Activated naive CD4-positive, alpha-beta T cell treated with anti-CD3 and anti-CD28 coated beads, Interleukin-2, amount 10 ng/mL, durations not matched to agents 7 days and 5 days (primary cell): ENCODE measurements at regions not wholly inside any gene's neighbourhood (a gene's known extent, or its start where the extent isn't known, plus 50 kb on each side); places are given as distances from the start of the nearest gene placed in this dataset.
"Not testable (repeated sequence)": the region's sequence is repeated elsewhere in the genome, so short reads cannot be mapped to it uniquely, and the experiment has no call there.

Experiments used
- CTCF ChIA-PET: fragments of 350-600 bp; sonication (Branson Sonifier 250); formaldehyde crosslinking; loops from one replicate; lab custom pipeline; 2021; ENCODE audit warnings: antibody characterized with exemption; lab: Charles Lee
- DNase-seq: peaks from one replicate; pipeline ENCODE4 v3.0.0-alpha.2; 2020
- H3K27ac Mint-ChIP-seq: one replicate; pipeline ENCODE4 v1.8.0; 2021; ENCODE audit warnings: mild to moderate bottlenecking, moderate library complexity, mixed read lengths
- H3K27me3 Mint-ChIP-seq: one replicate; pipeline ENCODE4 v1.8.0; 2021; ENCODE audit warnings: mild to moderate bottlenecking, mixed read lengths
- H3K36me3 Mint-ChIP-seq: one replicate; pipeline ENCODE4 v1.8.0; 2021; ENCODE audit warnings: mixed read lengths
- H3K4me1 Mint-ChIP-seq: one replicate; pipeline ENCODE4 v1.8.0; 2021; ENCODE audit warnings: mixed read lengths
- H3K4me3 Mint-ChIP-seq: one replicate; pipeline ENCODE4 v1.8.0; 2021; ENCODE audit warnings: mild to moderate bottlenecking, moderate library complexity, mixed read lengths
- H3K9me3 Mint-ChIP-seq: one replicate; pipeline ENCODE4 v1.8.0; 2021; ENCODE audit warnings: mixed read lengths

DNA sequence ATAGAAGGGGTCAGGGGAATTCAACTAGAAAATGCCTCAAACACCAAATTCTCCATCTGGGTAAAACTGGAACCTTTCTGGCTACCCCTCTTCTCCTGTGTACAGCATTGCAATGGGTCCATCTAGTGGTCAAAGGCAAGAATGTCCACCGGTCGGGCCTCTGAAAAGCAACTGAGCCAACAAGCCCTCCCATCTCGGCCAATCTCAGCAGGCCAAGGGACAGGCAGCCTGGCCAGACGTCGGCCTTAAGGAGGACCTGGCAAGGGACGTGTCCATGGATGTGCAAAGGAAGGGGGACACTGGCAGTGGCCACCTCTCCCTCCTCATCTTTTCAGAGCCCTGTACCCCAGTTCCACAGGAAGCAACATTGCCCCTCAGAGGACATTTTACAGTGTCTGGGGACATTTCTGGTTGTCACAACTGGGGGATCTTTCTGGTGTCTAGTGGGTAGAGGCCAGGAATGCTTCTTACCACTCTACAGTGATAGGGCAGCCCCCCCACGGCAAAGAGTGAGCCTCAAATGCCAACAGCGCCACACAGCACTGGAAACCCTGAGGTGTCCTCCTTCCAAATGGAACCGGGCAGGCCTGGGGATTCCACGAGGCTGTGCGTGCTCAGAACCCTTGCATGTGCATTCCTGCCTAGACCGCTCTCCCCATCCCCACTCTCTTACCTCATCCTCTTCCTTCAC lies 99.8 kb upstream of the FOXA2 start:
- Mint-ChIP-seq H3K36me3 (no peaks in the 10 kb centered on the region), H3K27me3 (no peaks in the 10 kb centered on the region), H3K9me3 (no peaks in the 10 kb centered on the region), H3K27ac (no peak overlapping the region), H3K4me1 (peaks cover 2% of the 10 kb centered on the region), H3K4me3 (no peak overlapping the region)
- CTCF ChIA-PET = interaction anchor here (1.0 to 4.8 kb wide), 7 partner anchors 8 to 352 kb away, joined by 3 to 29 read pairs (median 6); no protein-coding TSS in a partner anchor
- peak; percentile 47 for DNase-seq

DNA sequence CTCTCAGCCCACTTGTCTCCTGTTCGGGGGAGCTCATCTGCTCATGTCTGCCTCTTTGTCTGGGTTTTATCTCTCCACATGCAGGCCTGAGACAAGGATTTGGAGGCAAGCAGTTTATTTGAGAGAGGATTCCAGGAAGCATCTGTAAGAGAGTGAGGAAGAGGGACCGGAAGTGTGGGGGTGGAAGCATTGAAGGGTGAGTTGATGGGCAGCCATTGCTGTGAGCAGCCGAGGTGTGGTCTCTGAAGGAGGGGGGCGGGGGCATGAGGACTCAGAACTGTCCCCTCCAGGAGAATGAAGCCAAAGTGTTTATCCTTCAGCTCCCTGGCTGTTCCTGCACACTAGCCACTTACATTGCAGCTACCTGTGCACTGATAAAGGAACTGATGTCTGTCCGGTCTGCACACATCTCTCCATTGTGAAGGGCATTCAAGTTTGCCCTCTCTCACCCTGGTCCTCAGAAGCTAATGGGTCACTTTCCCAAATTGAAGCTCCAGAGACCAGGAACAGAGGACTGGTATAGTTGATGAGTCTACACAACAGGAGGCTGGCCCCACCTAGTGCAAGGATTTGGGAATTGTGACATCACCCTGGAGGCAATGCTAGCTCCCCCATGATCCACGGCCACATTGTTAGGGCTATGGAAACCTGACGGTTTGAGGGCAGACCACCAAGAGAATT lies 100.5 kb upstream of the FOXA2 start:
- no peaks in the 10 kb centered on the region for H3K36me3 Mint-ChIP-seq
- H3K27ac Mint-ChIP-seq = no peak overlapping the region
- no peaks in the 10 kb centered on the region for H3K9me3 Mint-ChIP-seq
- DNase-seq = no peak
- H3K27me3 Mint-ChIP-seq = no peaks in the 10 kb centered on the region
- H3K4me3 Mint-ChIP-seq = no peak overlapping the region
- CTCF ChIA-PET = interaction anchor here (1.0 to 4.8 kb wide), 4 partner anchors 346 to 352 kb away, joined by 3 to 29 read pairs (median 7); no protein-coding TSS in a partner anchor
- peaks cover 2% of the 10 kb centered on the region for H3K4me1 Mint-ChIP-seq

DNA sequence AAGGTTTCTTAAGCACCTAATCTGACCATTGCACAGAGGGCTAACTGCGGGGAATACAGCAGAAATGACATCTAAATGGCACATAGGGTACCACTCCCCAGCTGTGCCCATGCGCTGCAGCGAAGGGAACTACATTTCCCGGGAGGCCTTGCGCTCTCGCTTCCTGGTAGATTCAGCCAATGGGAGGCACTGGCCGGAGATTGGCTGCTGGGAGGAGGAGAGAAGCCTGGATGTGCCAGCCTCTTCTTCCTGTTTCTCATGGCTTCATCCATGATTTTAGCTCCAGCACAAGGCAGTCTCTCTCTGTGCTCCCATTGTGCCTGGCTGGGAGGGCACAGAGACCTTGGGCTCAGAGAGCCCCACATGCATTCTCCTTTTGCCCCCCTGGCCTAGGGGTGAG lies 101.7 kb upstream of the FOXA2 start:
- no peak for DNase-seq
- CTCF ChIA-PET = interaction anchor here (1.0 to 4.8 kb wide), 2 partner anchors 346 to 347 kb away, joined by 3 to 29 read pairs; no protein-coding TSS in a partner anchor
- no peaks in the 10 kb centered on the region for H3K9me3 Mint-ChIP-seq
- no peaks in the 10 kb centered on the region for H3K36me3 Mint-ChIP-seq
- H3K27ac Mint-ChIP-seq = no peak overlapping the region
- peaks cover 2% of the 10 kb centered on the region for H3K4me1 Mint-ChIP-seq
- H3K4me3 Mint-ChIP-seq = no peak overlapping the region
- no peaks in the 10 kb centered on the region for H3K27me3 Mint-ChIP-seq

DNA sequence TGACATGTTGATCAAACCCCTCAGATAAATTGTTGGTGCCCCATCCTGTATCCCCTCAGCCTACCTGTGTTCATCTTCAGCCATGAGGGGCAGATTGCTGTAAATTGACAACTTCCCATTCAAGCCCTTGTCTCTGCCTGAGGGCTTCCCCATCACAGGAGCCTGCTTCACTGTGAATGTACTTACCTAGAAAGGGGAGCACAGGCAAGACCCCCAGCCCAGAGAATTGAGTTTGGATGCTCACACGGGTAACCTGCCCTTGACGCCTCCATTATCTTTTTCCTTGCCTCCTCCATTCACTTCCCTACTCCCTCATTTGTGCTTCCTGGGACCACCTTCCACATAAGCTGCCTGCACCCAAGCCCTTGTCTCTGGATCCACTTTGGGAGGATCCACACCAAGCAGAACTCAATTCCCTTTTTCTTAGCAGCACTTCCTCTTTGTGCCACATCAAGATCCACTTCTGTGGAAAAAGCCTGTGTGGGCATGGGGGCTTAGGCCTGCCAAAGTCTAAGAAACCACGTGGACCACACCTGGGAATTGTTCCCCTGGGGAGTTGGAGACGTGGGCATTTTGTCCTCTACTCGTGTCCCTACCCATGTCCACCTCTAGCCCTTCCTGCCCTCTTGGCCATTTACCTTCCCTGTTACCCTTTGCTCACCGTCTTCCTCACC lies 103.4 kb upstream of the FOXA2 start:
- Mint-ChIP-seq H3K36me3 (no peaks in the 10 kb centered on the region), H3K9me3 (no peaks in the 10 kb centered on the region), H3K4me1 (peaks cover 2% of the 10 kb centered on the region), H3K27ac (no peak overlapping the region), H3K4me3 (no peak overlapping the region), H3K27me3 (no peaks in the 10 kb centered on the region)
- CTCF ChIA-PET = no interaction called here
- DNase-seq = no peak

DNA sequence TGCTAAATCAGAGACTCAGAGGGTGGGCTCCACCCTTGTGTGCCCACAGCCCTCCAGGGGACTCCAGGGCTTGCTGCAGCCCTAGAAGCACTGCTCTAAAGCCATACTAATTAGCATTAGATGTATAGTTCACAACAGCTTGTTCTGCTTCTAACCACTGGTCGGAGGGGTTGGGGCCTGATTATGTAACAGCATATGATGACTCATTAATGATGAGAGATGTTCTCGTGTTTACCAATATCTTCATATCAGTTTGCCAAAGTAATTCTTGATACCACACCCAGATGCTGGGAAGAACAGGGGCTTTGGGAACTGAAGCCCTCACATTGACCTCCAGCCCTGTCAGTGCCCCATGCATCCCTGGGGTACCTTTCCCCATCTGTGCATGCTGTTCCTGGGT lies 104.1 kb upstream of the FOXA2 start:
- DNase-seq = no peak
- H3K36me3 Mint-ChIP-seq = no peaks in the 10 kb centered on the region
- H3K27ac Mint-ChIP-seq = no peak overlapping the region
- H3K9me3 Mint-ChIP-seq = no peaks in the 10 kb centered on the region
- no peak overlapping the region for H3K4me3 Mint-ChIP-seq
- H3K27me3 Mint-ChIP-seq = no peaks in the 10 kb centered on the region
- H3K4me1 Mint-ChIP-seq = peaks cover 2% of the 10 kb centered on the region
- CTCF ChIA-PET = no interaction called here

DNA sequence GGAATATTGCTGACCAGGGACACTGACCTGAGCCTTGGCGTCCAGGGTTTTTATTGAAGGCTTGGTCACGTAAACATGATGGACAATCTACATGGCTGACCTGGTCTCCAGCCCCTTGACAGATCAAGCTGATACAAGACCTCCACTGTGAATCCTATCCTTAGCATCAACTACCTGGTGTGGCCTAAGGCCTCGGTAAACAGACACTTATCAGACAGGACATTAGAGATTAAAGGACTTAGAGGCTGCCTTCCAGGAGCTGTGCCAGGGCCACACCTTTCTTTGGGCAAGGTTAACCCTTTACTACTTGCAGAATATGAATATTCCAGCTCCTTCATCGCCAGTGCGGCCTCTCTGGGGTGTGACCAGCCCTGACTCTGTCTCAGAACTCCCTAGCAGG lies 104.9 kb upstream of the FOXA2 start:
- H3K4me3 Mint-ChIP-seq = no peak overlapping the region
- peaks cover 2% of the 10 kb centered on the region for H3K4me1 Mint-ChIP-seq
- CTCF ChIA-PET = interaction anchor here (3.1 kb wide), 1 partner anchor 11 kb away, joined by 10 read pairs; no protein-coding TSS in a partner anchor
- no peaks in the 10 kb centered on the region for H3K27me3 Mint-ChIP-seq
- H3K36me3 Mint-ChIP-seq = no peaks in the 10 kb centered on the region
- no peak for DNase-seq
- H3K9me3 Mint-ChIP-seq = no peaks in the 10 kb centered on the region
- H3K27ac Mint-ChIP-seq = no peak overlapping the region

DNA sequence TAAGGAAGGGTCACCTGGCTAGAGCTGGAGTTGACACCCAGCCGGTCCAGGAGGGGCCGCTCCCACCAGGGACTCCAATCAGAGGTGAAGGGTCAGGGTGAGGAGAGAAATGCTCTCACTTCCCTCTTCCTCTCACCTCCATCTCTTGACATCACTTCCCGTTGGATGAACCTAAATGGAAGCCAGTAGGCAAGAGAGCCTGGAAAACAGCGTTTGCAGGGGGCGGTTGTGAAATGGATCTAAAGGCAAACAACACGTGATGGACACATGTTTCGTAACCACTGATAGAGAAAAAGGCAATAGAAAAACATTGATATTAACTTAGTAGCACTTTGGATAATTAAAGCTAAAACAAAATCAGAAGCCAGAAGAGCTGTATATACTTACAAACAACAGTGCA lies 105.6 kb upstream of the FOXA2 start:
- CTCF ChIA-PET = interaction anchor here (0.7 to 3.2 kb wide), 7 partner anchors 8 to 912 kb away, joined by 3 to 28 read pairs (median 8); no protein-coding TSS in a partner anchor
- H3K4me1 Mint-ChIP-seq = no peaks in the 10 kb centered on the region
- no peaks in the 10 kb centered on the region for H3K9me3 Mint-ChIP-seq
- no peaks in the 10 kb centered on the region for H3K27me3 Mint-ChIP-seq
- no peak overlapping the region for H3K27ac Mint-ChIP-seq
- no peaks in the 10 kb centered on the region for H3K36me3 Mint-ChIP-seq
- H3K4me3 Mint-ChIP-seq = no peak overlapping the region
- no peak for DNase-seq

DNA sequence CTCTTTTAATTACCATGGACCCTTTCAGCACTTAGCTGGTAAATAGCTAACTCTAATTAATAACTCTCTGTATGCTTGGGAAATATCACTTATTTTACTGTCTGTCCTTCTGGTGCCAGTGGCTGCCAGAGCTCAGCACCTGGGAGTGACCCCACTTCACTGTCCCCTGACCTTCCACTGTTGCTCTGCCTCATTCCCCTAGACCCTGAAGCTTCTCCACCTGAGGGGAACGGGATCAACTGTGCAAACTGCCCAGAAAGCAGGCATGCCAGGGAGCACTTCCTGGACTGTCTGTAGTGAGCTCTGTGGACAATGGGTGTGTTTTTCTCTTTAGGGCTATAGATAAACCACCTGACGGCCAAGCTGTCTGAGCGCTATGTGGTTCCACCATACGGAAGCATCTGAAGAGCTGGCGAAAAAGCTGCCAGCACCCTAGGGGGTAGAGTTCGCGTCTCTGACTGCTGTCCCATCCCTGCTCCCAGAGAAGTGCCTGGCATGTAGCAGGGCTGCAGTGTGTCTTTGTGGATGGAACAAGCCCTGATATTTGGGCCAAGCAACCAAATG lies 106.3 kb upstream of the FOXA2 start:
- no peaks in the 10 kb centered on the region for H3K36me3 Mint-ChIP-seq
- H3K4me1 Mint-ChIP-seq = no peaks in the 10 kb centered on the region
- CTCF ChIA-PET = interaction anchor here (0.7 to 3.2 kb wide), 10 partner anchors 9 to 911 kb away, joined by 3 to 28 read pairs (median 7); no protein-coding TSS in a partner anchor
- H3K4me3 Mint-ChIP-seq = no peak overlapping the region
- no peaks in the 10 kb centered on the region for H3K27me3 Mint-ChIP-seq
- no peaks in the 10 kb centered on the region for H3K9me3 Mint-ChIP-seq
- DNase-seq = no peak
- H3K27ac Mint-ChIP-seq = no peak overlapping the region

DNA sequence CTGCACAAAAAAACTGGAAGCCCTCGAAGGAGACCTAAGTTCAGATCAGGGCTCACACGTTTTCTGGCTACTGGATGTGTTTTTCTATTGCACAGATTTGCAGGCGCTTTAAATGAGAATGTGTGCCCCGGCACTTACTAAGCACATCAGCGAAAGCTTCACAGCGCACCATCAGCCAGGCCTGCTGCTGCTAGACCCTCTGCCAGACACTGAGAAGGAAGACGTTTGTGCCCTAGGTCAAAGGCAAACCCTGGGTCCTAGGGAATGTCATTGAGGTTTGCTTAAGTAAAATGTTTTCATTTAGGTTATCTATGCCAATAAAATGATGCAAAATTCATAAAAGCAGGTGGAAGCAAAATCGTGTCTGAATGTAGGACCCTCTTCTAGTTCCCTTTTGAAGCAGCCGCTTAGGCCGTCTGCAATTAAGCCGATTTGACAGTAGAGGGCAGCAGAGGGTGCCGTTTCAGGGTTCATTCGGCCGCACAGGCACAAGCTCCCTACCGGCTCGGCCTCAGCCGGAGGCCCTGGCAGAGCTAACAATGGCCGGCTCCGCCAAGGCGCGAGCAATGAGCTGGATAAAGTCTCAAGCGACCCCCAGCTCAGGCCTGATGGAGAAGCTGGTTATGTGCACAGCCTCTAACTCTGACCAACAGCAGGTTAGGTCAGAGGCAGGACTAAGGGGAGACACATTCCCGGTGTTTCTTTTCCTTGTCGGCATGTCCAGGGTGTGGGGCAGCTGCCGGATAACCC lies 107.2 kb upstream of the FOXA2 start:
- peak; percentile 63 for DNase-seq
- Mint-ChIP-seq H3K9me3 (no peaks in the 10 kb centered on the region), H3K4me3 (no peak overlapping the region), H3K27ac (no peak overlapping the region), H3K36me3 (no peaks in the 10 kb centered on the region), H3K4me1 (no peaks in the 10 kb centered on the region), H3K27me3 (no peaks in the 10 kb centered on the region)
- CTCF ChIA-PET = interaction anchor here (0.6 to 3.2 kb wide), 18 partner anchors 8 to 649 kb away, joined by 3 to 28 read pairs (median 4); no protein-coding TSS in a partner anchor

DNA sequence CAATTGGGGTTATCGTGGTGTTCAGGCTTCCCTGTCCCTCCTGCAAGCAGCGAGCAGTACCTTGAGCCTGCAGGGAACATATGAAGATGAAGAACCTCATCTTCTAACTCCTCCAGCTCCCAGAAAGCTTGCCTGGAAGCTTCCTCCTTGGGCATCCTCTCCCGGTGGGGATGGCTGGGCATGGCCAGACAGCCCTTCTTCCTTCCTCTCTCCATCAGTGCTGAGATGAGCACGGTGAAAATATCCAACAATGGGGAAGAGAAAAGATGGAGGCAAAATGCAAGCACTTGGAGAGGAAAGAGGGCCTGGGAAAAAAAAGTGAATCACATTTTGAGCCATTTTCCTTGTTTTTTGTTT lies 107.7 kb upstream of the FOXA2 start:
- no peak for DNase-seq
- Mint-ChIP-seq H3K36me3 (no peaks in the 10 kb centered on the region), H3K4me3 (no peak overlapping the region), H3K4me1 (no peaks in the 10 kb centered on the region), H3K27me3 (no peaks in the 10 kb centered on the region), H3K27ac (no peak overlapping the region), H3K9me3 (no peaks in the 10 kb centered on the region)
- CTCF ChIA-PET = interaction anchor here (0.6 to 3.2 kb wide), 18 partner anchors 9 to 649 kb away, joined by 3 to 28 read pairs (median 4); no protein-coding TSS in a partner anchor

DNA sequence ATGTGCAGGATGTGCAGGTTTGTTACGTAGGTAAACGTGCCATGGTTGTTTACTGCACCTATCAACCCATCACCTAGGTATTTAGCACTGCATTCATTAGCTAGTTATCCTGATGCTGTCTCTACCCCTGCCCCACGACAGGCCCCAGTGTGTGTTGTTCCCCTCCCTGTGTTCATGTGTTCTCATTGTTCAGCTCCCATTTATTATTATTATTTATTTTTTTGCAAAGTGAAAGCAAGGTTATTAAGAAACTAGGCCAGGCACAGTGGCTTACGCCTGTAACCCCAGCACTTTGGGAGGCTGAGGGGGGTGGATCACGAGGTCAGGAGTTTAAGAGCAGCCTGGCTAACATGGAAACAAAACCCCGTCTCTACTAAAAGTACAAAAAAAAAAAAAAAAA lies 108.2 kb upstream of the FOXA2 start:
- not testable (repeated sequence) for H3K9me3 Mint-ChIP-seq, H3K27me3 Mint-ChIP-seq, H3K36me3 Mint-ChIP-seq

DNA sequence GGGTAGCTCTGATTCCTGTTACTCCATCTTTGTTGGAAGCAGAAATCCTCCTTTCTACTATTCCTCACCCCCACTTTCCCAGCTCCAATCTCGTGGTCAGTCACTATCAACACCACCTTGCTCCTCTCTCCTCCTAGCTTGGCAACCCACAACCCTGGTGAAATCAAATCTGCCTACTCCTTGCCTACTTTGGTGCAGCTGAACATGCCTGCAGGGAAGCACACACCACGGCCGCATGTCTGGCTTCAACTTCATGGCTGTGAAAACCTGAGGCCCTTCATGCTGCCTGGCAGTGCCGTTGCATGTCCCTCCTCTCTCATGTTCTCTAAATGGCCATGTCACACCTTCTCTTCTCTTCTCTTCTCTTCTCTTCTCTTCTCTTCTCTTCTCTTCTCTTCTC lies 112.4 kb upstream of the FOXA2 start:
- H3K9me3 Mint-ChIP-seq = no peaks in the 10 kb centered on the region
- CTCF ChIA-PET = no interaction called here
- no peaks in the 10 kb centered on the region for H3K4me1 Mint-ChIP-seq
- no peak overlapping the region for H3K27ac Mint-ChIP-seq
- no peaks in the 10 kb centered on the region for H3K27me3 Mint-ChIP-seq
- no peak overlapping the region for H3K4me3 Mint-ChIP-seq
- no peak for DNase-seq
- no peaks in the 10 kb centered on the region for H3K36me3 Mint-ChIP-seq

More for the DNA sequence above, 108.2 kb upstream of the FOXA2 start:
- H3K27ac Mint-ChIP-seq, H3K4me1 Mint-ChIP-seq, H3K4me3 Mint-ChIP-seq, DNase-seq: not testable (repeated sequence)
- CTCF ChIA-PET = interaction anchor here (1.1 to 3.2 kb wide), 12 partner anchors 8 to 648 kb away, joined by 3 to 28 read pairs (median 6); no protein-coding TSS in a partner anchor

DNA sequence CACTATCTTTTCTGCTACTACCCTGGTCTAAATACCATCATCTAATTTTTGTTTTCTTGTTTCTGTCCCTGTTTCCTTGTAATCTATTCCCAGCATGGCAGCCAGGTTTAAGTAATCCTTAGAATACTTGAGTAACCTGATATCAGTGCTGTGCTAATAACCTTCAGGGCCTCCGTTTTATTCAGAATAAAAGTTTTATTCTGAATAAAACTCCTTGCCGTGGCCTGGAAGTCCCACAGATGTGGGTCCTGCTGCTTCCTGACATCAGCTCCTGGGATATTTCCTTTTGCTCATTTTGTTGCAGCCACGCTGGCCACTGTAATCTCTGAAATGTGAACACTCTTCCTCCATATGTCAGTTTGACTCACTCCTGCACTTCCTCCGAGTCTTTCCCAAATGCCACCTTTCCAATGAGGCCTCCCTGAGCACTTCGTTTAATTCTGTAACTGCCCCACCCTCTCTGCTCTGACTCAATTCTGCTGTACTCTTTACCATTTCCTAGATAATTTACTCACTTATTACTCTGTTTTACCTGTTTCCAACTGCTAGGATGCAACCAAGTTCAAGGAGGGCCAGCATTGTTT lies 114.0 kb upstream of the FOXA2 start:
- Mint-ChIP-seq H3K36me3 (no peaks in the 10 kb centered on the region), H3K27ac (no peak overlapping the region), H3K9me3 (peaks cover 3% of the 10 kb centered on the region), H3K4me1 (no peaks in the 10 kb centered on the region), H3K4me3 (no peak overlapping the region), H3K27me3 (no peaks in the 10 kb centered on the region)
- DNase-seq = no peak
- CTCF ChIA-PET = no interaction called here
